Fibroblast of villous mesenchyme (primary cell): ENCODE measurements at regions not wholly inside any gene's neighbourhood (a gene's known extent, or its start where the extent isn't known, plus 50 kb on each side); places are given as distances from the start of the nearest gene placed in this dataset.

Source experiments
- DNase-seq: peaks from one replicate; pipeline ENCODE4 v3.0.0-alpha.2; 2010; ENCODE audit warnings: low read depth
- H3K4me3 ChIP-seq: 2 replicates; pipeline ENCODE4 v1.5.1; 2011; ENCODE audit warnings: low read depth, mild to moderate bottlenecking, low read length
- TF ChIP-seq, protein P1 (sequence below): IDR thresholded peaks from 2 replicates; pipeline ENCODE4 v1.5.1; 2012; ENCODE audit warnings: low read depth, mild to moderate bottlenecking, low read length; ENCODE audit not compliant: insufficient read depth

DNA sequence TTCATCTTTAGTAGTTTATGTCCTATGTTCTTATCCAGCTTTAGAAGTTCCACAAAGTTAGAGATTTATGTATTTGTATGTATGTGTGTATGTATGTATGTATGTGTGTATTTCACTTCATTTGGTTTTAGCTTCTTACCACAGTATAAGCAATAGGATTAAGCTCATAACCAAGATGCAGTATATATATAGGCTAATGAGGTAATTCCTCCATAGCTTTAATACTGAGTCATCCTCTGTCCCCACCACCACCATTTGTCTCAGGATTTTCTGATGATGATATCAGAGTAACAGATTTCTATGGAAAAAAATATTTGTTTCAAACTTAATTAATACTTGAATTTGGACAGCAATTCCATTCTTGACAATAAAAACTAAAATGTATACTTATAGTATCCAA lies 159.2 kb downstream of the SOX11 start:
- DNase-seq = no peak
- TF ChIP-seq, protein P1, sequence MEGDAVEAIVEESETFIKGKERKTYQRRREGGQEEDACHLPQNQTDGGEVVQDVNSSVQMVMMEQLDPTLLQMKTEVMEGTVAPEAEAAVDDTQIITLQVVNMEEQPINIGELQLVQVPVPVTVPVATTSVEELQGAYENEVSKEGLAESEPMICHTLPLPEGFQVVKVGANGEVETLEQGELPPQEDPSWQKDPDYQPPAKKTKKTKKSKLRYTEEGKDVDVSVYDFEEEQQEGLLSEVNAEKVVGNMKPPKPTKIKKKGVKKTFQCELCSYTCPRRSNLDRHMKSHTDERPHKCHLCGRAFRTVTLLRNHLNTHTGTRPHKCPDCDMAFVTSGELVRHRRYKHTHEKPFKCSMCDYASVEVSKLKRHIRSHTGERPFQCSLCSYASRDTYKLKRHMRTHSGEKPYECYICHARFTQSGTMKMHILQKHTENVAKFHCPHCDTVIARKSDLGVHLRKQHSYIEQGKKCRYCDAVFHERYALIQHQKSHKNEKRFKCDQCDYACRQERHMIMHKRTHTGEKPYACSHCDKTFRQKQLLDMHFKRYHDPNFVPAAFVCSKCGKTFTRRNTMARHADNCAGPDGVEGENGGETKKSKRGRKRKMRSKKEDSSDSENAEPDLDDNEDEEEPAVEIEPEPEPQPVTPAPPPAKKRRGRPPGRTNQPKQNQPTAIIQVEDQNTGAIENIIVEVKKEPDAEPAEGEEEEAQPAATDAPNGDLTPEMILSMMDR = no peak
- no peak overlapping the region for H3K4me3 ChIP-seq

DNA sequence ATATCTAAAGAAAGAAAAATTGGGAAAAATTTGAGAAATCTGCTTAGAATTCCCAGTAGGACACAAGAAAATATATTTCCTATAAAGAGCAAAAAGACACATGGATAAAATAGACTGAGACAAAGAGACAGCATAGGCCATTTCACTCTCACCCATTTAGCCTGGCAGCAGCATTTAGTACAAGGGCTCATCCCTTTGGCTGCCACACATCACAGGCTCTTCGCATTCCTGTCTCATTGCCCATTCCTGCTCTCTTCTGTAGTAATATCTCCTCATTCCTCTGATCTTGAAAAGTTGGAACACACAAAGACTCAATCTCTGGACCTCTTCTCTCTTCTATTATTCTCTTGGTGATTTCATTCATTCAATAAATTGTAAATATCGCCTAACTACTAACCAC lies 162.6 kb downstream of the SOX11 start:
- H3K4me3 ChIP-seq = no peak overlapping the region
- DNase-seq = no peak
- TF ChIP-seq, protein P1 = no peak

DNA sequence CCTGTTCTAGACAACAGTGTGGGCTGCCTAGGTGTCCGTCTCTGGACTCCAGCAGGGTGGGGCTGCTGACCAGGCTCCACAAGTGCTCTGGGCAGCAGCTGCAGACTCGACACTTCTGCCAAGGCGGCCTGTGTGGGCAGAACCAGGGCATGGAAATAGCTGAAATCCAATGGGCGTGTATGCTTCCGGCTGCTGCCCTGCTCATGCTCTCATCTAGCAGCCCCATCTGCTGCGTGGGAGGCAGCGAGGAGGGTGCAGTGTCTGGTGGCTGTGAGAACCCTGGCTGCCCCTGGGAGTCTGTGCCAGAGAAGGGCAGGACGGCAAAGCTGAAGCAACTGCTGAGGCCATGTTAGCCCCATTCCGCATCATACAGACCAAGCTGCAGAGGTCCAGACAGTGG lies 174.9 kb downstream of the SOX11 start:
- H3K4me3 ChIP-seq = no peak overlapping the region
- DNase-seq = no peak
- TF ChIP-seq, protein P1 = no peak

DNA sequence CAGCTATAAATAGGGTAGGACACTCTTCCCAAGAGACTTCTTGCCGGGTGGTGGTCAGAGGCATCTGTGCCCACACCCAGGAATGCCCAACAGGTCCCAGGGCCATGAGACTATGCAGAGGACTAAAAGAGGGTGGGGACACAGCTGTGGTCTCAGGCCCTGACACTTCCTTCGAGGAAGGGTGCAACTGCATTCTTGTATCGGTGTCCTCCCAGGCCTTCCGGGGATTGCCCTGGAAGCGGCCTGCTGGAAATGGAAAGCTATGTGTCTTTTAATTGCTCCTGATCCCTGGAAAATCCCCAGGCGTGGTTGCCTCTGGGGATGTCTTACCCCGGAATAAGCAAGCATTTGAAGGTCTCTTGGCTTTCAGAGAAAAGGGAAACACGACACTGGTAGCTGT lies 176.7 kb downstream of the SOX11 start:
- no peak for DNase-seq
- TF ChIP-seq, protein P1 = no peak
- no peak overlapping the region for H3K4me3 ChIP-seq

DNA sequence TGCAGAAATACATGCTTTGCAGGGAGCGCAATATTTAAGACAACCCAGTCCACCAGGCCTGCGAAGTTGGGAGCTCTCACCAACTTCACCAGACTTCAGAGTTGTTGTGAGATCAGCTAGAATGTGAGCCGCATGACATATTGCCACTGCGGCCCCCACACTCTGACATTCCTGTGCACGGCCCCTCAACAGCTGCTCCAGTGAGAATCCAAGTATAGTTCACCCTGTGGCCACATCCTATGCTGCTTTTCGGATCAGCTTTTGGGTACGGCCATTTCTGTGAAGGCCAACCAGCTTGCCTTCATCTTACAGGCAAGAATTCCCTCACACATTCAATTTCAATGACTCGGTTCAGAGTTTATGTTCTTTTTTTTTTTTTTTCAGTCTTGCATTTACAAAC lies 177.8 kb downstream of the SOX11 start:
- DNase-seq = no peak
- TF ChIP-seq, protein P1 = no peak
- no peak overlapping the region for H3K4me3 ChIP-seq

DNA sequence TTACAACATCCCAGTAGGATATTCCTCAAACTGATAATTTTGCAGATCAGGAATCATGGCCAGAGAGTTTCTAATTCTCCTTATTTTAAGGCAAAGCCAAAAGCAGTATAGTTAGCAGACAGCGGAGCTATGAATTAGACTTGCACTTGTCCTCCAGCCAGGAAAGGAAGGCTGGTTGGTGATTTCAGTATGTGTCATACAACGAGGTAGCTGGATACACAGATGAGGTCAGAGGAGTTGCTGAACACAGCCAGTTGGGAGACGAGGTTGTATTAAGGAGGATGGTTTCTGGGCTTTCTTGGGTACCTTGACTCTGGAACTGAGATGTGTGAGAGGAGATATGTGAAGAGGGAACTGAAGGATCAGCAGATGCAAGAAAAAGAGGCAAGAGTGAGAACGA lies 185.2 kb downstream of the SOX11 start:
- DNase-seq = no peak
- H3K4me3 ChIP-seq = no peak overlapping the region
- TF ChIP-seq, protein P1 = no peak

DNA sequence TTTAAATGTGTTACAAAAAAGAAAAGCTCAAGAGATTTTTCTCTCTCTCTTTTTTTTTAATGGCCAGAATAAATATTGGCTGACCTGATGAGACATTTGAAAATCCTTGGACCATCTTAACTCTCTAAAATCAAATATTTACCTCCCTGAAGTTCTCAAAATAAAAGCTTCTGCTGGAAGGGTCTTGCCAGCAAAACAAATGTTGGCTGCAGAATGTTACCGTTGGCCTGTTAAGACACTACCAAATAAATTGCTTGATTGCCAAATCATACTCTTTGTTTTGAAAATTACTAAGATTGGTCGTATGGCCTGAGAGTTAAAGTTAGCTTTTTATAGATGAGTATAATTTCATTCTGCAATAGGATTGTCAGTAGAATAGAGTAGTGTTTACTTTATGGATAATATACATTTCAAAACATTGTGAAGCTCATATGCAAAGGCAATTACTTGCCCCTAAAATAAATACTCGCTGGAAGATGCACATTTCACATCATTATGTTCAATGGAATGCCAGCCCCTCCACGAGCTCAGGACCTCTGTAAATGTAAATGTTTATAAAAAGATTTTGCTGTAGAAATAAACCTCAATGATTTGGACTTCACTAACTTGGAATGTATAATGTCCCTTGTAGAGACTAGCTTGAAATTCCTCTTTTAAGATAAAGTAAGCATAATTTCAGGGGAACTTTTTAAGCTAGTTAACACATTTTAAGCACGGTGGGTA lies 193.4 kb downstream of the SOX11 start:
- H3K4me3 ChIP-seq = no peak overlapping the region
- TF ChIP-seq, protein P1 = no peak
- no peak for DNase-seq
